Activated CD4-positive, alpha-beta T cell treated with anti-CD3 and anti-CD28 coated beads, Interleukin-2, amount 50 U/mL, for 16 hours (primary cell): ENCODE measurements at regions not wholly inside any gene's neighbourhood (a gene's known extent, or its start where the extent isn't known, plus 50 kb on each side); places are given as distances from the start of the nearest gene placed in this dataset.
"Not testable (repeated sequence)": the region's sequence is repeated elsewhere in the genome, so short reads cannot be mapped to it uniquely, and the experiment has no call there.

ENCODE experiments used
- DNase-seq: peaks from one replicate; pipeline ENCODE4 v3.0.0-alpha.2; 2020

DNA sequence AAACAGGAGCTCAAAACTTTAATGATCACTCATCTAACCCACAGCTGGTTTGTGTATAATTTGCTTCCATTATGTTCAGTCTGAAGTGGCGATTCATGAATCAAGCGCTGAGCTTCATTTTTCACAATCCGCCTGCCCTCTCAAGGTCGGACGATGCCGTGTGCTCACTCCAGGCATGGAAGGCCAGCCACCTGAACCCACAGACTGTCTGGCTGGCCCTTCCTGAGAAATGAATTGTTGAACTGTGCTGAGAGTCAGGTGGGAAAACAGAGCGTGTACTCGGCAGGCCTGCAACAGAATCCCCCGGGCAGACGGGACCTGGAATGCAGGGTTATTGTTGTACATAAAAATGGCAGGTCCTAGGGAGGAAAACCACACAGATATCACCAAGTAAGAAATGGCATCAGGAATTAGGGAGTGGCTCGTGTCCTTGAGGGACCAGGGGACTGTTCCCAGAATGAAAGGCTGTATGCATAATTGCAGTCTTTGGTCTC lies 375.7 kb downstream of the IRX2 start:
- DNase-seq = no peak

GRCh38 chr5:2375291-2375690 lies 376.2 kb downstream of the IRX2 start:
- DNase-seq = no peak

DNA sequence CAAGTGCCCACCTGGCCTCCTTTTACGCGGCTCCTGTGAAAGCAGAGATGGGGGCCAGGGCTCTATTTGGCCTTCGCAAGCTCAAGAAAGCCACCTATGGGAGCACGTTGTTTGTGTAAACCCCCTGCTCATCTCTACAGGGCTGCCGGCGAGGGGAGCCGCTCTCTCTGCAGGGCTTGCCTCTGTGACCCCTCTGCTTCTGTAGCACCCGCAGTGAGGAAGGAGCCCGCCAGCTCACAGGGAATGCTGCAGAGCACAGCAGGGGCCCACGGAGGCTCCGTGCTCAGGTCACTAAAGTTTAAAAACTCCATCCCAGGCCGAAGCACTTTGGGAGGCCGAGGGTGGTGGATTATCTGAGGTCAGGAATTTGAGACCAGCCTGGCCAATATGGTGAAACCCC lies 376.8 kb downstream of the IRX2 start:
- DNase-seq = no peak

GRCh38 chr5:2373631-2374030 lies 377.8 kb downstream of the IRX2 start:
- no peak for DNase-seq

DNA sequence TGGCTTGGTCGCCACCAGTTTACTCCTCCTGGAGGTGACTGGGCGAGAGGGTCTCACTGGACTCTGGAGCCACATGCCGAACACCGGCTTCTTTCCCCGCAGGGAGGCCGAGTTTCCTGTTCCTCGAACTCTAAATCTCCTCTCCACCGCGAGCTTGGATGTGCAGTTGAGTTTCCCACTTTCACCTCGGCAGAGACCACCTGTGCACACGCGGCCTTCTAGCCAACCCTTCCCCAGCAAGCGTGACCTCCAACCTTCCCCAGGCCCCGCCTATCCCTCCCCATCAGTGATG lies 380.1 kb downstream of the IRX2 start:
- DNase-seq = no peak

DNA sequence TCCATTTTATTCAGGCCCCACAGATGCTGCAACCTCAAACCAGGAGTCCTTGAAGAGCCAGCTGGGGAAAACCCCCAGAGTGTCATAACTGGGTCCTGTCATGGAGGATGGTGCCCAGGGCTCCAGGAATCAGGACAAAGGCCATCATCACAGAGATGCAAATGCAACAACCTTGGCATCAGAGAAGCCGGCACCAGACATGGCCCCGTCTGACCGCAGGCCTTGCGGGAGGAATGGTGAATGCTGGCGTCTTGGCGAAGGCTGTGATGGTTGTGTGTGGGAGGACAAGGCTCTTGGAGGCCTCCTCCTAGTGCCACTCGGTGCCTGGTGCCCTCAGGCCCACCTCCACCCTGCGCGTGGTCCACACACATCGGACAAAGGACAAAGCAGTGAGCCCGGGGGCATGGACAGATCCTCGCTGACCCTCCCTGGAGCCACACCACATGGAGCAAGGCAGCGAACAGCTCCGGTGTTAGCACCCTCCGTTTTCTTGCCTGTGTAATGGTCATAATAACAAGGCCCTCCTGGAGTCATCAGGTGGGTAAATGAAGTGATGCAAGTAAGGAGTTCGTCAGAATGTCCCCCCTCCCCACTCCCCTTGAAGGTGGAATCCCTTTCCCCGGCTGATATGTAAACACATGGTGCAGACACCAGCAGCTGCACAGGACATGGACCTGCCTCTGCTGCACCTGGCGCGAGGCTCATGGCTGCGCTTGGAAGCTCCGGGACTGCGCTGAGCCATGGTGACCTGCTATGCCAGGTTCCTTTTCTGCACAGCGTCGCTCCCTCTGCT lies 380.7 kb downstream of the IRX2 start:
- DNase-seq = no peak

DNA sequence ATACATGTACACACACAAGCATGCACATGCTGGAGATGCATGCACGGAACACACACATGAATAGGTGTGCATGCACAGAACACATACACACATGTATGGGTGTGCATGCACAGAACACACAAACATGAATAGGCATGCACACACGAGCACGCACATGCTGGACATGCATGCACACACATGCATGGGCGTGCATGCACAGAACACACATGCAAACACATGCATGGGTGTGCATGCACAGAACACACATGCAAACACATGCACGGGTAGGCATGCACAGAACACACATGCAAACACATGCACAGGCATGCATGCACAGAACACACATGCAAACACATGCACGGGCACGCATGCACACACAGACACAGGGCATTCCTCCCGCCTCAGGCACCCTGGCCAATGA lies 382.3 kb downstream of the IRX2 start:
- no peak for DNase-seq

DNA sequence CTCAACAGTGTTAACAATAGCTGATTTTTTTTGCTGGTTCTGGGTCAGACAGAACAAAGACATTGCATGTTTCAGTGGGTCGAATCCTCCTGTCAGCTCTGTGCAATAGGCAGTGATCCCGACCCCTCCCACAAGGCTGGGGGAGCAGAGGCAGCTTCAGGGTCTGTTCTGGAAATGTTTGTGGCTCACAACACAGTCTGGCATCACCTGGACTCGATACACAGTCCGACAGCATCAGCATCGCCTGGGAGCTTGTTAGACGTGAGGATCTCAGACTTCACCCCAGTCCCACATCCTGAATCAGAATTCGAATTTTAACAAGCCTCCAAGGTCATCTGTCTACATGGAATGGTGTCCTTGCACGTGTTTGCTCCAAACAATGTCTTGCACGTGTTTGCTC lies 384.7 kb downstream of the IRX2 start:
- no peak for DNase-seq

DNA sequence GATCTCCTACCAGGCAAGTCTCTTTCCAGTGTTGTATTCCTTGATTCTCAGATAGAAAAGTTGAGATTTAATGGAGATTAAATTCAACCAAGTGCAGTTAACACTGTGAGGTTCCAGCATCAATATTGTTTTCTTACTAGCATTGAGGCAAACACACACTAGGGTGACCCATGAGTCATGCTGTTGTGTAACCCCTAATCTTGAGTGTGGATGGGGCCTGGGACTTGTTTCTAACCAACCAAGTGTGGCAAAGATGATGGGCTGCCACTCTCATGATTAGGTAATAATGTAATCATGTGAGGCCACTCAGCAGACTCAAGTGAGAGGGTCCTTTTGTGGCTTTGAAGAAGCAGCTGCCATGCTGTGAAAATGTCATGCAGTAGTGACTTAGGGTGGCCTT lies 394.2 kb downstream of the IRX2 start:
- no peak for DNase-seq

GRCh38 chr5:2355859-2356258 lies 395.6 kb downstream of the IRX2 start:
- no peak for DNase-seq

DNA sequence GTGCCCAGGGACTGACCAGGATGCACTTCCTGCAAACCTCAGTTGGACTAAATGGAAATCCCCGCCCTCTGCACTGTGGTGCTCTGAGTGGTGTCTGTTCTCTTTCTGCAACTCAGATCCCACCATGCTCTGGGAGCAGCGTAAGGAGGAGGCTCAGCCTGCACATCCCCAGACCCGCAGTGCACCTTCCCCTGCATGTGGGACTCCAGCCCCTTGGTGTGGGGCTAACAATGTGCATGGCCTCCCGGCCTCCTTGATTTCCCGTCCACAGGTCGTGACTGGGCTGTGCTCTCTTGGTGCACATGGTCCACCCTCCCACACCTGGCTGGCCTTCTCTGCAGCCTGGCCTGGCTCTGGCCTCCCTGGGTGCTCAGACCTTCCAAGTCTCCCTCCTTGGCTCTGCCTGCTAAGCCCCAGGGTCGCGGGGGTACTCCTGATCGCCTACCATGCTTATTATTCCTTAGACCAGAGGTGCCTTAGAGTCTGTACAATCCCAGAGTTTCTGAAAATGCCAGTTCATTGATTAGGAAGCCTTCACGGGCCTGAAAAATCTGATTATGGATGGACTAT lies 397.5 kb downstream of the IRX2 start:
- DNase-seq = no peak

- DNase-seq = no peak
These were observed 398.3 kb downstream of the IRX2 start for GRCh38 chr5:2353211-2353610.

DNA sequence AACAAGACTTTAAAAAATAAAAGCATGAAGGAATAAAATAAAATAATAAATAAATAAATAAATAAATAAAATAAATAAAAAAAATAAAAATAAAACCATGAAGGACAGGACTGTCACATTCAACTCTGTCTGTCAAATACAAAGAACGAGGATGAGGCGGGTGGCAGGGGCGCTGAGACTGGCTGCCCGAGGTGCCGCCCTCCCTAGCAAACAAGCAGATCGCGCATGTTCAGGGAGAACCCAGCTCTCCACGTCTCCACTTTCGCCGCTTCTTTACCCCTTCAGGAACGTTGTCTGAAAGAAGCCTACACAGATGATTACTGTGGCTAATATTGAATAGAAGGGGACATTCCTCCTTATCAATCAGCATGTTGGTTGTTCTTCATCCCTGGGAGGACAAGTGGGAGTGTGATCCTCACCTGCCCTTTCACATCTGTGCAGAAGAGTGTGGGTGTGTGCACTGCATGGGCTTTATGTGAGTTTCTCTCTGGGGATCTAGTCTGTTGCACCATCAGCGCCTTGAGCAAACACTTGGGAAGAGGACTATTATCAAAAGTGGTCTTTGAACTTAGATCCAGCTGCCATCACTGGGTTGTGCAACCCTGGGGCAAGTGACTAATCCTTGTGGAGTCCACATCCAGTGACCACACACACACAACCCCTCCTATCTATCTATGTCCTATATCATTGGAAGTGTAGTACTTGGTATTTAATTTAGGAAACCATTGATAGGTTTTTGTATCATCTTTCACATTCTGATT lies 399.2 kb downstream of the IRX2 start:
- DNase-seq = no peak

DNA sequence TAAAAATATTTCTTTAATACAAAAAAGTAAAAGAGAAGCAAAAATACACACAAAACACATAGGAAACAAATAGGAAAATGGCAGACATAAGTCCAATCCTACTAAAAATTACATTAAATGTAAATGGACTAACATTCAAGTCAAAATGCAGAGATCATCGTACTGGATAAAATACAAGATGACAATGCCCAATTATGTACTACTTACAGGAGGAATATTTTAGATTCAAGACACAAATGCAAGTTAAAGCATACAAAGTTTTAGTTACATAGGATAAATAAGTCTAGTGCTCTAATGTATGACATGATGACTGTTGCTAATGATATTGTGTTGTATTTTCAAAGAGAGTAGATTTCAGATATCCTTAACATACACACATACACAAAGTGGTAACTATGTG lies 401.7 kb downstream of the IRX2 start:
- not testable (repeated sequence) for DNase-seq

GRCh38 chr5:2338686-2339085 lies 412.8 kb downstream of the IRX2 start:
- DNase-seq = no peak

- no peak for DNase-seq
These were observed 415.6 kb downstream of the IRX2 start for GRCh38 chr5:2335733-2336515.

- no peak for DNase-seq
These were observed 416.2 kb downstream of the IRX2 start for GRCh38 chr5:2335125-2335732.

DNA sequence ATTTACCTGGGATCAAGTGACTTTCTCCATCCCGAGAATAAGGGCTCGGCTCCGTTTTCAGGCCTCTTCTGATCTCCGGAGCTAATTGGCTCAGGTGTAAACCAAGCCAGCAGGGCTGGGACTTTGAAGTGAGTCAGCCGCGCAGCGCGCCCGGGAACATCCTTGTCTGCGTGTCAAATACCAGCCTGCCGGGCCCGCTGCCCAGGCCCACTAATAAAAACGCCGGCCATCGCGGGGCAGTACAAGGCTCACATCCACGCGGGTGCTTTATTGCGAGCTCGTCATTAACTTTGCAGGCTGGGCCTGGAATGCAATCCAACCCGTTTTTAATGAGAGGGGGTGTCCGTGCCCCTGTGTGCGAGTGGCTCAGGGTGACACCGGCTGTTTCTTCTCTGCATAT lies 416.8 kb downstream of the IRX2 start:
- no peak for DNase-seq

GRCh38 chr5:2333291-2333690 lies 418.2 kb downstream of the IRX2 start:
- no peak for DNase-seq

GRCh38 chr5:2332521-2332920 lies 419.0 kb downstream of the IRX2 start:
- no peak for DNase-seq

DNA sequence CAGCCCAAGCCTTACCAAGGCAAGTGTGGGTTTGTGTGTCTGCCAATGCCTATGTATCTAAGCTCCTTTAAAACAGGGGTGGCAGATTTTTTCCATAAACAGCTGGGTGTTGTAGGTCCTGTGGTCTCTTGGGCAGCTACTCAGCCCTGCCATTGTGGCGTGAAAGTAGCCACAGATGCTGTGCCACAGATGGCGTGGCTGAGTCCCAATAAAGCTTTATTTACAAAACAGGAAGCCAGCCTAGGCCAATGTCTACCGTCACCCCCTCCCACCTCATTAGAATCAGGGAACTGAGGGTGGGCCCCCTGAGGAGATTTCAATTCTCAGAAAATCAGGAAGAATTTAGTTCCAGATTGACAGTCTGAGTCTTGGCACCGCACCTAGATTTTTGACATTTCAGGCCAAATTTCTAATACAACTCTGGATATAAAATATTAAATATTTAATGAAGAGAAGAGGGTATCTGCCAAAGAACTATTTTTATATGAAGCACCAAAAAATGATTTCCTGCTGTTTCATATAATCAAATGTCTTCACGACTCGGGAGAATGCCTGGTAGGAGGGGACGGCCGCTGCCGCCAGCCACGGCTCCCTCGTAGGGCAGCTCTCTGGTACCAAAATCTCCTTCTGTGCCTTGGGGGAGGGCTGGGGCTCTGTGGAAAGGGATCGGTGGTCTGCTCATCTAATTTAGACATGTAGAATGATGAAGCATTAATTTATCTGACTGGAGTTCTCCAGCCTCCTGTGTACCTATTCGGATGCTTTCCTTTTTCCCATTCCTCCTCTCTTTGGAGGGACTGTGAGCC lies 420.9 kb downstream of the IRX2 start:
- no peak for DNase-seq

DNA sequence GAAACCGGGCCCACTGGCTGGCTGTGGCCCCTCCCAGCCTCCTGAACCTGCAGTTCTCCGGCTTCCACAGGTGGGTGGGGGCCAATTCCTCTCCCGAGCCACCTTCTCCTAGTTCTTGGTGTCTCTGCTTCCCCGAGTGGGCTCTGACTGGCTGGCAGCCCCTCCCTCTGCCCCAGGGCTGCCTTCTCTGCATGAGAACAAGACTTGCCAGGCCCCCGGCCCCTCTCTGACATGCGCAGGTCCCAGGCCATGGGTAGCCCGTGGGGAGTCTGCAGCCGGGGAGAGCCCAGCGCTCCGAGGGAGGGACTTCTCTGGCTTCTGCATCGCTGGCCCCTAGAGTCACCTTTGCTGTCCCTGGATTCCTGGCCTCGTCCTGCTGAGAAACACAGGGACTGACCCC lies 421.7 kb downstream of the IRX2 start:
- DNase-seq = no peak
